B cell (primary cell): ENCODE measurements at regions not wholly inside any gene's neighbourhood (a gene's known extent, or its start where the extent isn't known, plus 50 kb on each side); places are given as distances from the start of the nearest gene placed in this dataset.

Source experiments
- EZH2 ChIP-seq: IDR thresholded peaks from 2 replicates; pipeline ENCODE4 v1.6.1; 2012; ENCODE audit warnings: borderline replicate concordance, low read depth, mild to moderate bottlenecking, moderate library complexity, low read length; ENCODE audit not compliant: insufficient read depth, poor library complexity, severe bottlenecking
- TF ChIP-seq, protein P1 (sequence below): fragments of 200-600 bp; IDR thresholded peaks from one replicate; pipeline ENCODE4 v1.8.0; 2022; ENCODE audit warnings: antibody characterized with exemption, mild to moderate bottlenecking

DNA sequence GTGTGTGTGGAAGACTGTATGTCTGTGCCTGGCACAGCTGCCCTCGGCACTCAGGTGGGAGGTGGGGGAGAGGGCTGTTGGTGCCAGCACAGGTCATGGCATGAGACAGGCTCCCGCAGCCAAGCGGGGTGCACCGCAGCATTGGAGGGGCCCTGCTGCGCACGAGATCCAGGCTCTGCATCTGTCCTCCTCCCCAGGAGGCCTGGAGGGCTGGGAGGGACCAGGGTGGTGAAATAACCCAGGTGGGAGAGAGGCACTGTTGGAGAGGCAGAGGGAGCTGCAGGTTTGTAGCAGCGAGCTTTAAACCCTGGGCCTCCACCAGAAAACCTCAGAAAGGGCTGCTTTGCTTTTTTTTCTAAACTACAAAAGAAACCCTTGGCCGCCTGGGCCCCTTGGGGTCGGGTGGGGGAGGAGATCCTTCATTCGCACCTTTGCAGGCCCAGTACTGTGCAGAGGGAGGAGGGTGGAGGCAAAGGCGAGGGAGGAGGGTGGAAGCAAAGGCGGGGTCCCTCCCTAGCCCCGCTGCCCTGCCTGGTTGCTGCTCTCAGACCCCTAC lies 241.7 kb downstream of the SEC14L1 start:
- TF ChIP-seq, protein P1, sequence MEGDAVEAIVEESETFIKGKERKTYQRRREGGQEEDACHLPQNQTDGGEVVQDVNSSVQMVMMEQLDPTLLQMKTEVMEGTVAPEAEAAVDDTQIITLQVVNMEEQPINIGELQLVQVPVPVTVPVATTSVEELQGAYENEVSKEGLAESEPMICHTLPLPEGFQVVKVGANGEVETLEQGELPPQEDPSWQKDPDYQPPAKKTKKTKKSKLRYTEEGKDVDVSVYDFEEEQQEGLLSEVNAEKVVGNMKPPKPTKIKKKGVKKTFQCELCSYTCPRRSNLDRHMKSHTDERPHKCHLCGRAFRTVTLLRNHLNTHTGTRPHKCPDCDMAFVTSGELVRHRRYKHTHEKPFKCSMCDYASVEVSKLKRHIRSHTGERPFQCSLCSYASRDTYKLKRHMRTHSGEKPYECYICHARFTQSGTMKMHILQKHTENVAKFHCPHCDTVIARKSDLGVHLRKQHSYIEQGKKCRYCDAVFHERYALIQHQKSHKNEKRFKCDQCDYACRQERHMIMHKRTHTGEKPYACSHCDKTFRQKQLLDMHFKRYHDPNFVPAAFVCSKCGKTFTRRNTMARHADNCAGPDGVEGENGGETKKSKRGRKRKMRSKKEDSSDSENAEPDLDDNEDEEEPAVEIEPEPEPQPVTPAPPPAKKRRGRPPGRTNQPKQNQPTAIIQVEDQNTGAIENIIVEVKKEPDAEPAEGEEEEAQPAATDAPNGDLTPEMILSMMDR, result no peak
- TF ChIP-seq EZH2, result no peak
